NCI-H2196 (cell line): ENCODE measurements at regions not wholly inside any gene's neighbourhood (a gene's known extent, or its start where the extent isn't known, plus 50 kb on each side); places are given as distances from the start of the nearest gene placed in this dataset.
A peak's percentile ranks its signal among the peaks of the same experiment; 100 is the strongest.

Experiments used
- DNase-seq: peaks from one replicate; lab custom pipeline; 2025; ENCODE audit not compliant: unreplicated experiment; lab: John Stamatoyannopoulos, UW

DNA sequence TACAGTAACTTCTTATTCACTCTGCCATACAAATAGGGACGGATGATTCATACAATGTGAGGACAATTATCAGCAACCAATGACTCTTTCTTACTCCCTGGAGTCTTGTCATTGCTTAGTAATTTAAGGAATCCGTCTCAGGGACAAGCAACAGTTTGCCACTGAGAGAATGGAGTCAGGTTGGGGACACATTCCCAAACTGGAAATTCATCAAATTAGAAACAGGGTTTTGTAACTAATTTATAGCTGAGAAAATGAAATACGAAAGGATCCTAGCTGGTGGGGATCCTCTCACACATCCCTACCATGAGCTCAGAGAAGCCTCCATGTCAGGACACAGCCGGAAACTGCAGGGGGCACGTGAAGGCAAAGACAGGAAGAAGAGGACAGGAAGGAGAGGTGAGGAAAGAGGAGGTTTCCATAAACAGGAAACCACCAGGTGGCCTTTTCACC is 50.4 kb upstream of the KDR start:
- DNase-seq: no peak

- no peak for DNase-seq
Observed at GRCh38 chr4:55176497-55176896, 51.1 kb upstream of the KDR start.

- no peak for DNase-seq
Observed at GRCh38 chr4:55177461-55177860, 52.1 kb upstream of the KDR start.

DNA sequence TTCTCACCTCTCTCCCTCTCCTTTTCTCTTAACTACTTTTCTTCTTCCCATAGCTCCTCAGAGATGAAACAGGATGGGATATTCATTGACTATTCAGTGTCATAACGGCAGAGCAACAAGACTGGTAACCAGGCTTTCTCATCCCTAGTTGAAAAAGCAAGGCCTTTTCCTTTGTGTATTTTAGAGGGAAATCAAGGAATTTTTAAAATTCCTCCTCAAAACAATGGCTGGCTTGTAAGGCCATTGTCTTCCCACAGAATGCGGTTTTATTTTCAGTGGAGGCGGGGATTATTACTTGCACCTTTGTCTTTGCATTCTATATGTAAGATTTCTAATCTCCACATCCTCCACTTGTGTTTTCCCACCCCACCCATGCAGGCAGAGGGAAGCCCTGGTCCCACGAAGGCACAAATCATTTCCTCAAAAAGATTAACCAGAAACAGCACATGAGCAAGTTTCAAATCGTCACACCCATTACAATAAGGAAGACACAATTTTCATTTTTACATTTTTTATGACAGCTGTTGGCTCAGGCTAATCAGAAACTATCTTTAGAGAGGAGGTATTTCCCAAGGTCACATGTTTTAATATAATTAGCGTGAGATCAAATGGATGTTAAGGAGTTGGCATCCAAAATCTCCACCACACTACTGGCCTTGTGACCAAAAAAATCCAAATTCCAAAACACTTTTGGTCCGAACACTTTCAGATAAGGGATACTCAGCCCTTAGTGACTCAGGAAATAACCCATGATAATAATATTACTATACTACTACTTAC is 53.0 kb upstream of the KDR start:
- DNase-seq: no peak

DNA sequence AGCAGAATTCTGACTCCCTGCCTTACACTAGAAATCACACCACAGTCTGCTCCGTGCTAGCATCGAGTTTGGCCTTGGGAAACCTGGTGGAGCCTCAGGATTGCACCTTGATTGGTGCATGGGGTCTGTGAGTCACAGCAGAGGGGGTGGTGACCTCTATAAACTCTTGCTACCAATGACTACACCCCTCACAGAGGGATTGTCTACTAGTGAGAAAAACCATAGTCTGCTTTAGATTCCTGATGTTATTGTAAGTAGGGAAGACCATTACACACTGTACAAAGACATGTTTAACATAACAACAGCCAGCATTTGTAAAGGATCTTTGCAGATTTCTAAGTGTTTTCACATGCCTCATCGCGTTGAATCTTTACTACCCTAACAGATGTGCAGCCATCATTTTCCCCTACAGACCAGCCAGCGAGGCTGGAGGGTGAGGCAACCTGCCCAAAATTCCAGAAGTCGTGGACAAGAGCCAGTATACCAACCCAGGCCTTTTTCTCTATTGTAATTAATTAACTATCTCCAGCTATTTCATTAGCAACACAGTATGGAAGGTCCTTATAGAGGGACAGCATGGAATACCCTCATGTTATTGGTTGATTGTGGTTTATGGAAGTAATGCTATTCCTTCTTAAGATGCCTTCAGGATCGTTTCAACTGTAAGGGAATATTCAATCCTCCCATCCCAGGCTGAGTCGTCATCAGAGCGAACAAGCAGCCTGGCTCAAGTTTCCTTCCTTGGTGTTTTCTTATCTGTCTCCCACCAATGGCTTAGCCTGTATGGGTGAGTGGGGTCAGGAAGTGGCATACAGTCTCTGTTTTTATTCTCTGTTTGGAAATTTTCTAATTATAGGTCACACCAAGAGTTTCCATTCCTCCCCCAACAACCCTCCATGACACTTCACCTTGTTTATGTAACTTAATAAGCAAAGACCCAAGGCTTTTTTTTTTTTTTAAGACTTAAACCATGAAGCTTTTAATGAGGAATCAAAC is 55.9 kb upstream of the KDR start:
- DNase-seq: no peak

GRCh38 chr4:55183926-55184599 is 58.7 kb upstream of the KDR start:
- DNase-seq: no peak

- DNase-seq: peak; percentile 7
Observed at GRCh38 chr4:55184600-55185523, 59.5 kb upstream of the KDR start.

DNA sequence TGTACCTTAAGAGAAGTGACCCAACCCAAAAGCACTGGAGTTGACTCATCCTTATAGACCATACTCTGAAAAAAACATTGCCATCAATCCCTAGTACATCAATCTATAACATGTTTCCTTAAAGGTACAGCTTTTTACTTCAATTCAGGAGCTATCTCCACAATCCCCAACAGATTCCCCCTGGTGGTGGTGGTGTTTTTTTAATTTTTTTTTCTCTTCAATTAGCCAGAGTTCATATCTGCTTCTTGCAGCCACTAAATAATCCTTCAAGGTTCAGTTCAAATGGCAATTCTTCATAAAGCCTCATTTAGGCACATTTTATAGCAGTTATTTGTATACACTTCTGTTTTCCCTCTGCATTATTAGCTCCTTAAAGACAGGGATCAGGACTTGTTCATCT is 60.7 kb upstream of the KDR start:
- DNase-seq: no peak

DNA sequence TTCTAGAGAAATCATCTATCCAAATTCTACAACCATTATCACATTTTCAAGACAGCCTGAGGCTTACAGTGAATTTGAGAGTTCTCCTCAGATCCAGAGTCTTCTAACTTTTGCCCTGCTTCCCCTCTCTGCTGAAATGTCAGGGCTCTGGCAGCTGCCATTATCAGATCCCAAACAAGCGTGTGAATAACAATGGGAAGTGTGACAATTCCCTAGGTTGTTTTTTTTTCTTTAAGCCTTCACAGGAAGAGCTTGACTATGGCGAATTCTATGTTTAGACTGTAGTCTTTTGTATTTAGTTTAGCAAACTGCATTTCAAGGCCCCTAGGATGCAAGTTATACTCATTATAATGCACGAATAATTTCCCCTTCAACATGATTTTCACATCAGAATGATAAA is 61.3 kb upstream of the KDR start:
- DNase-seq: no peak

DNA sequence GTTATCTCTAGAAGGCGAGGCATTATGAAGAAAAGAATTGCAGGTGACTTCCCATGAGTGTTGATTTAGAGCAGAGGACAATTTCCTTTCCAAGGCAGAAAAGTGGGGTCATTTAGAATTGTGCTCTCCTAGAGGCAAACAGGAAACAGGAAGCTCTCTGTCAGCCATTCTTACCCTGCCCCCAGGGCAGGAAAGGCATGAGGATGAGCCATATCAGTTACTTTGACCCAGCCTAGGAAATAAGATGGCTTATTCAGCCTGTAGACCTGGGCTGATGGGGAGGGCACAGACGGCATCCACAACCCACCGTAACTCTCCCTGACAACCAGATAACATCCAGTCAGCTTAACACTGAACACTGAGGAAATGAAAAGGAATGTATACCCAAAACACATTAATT is 88.8 kb upstream of the KDR start:
- DNase-seq: no peak

DNA sequence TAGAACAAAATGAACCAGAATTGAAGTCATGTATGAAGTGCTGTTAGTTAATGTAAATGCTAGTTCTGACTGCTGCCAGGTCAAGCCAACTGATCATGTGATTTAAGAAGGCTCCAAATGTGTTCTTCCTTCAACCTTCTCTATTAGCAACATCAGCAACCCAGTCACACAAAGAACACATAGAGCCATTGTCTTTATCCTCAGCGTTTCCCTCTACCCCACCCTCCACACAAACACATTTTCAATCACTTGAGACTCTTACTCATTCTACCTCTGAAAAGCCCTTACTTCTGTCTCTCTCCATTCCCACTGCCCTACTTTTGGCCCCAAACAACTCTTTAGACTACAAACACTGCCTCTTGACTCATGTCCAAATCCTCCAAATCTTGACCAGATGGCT is 89.7 kb upstream of the KDR start:
- no peak for DNase-seq

GRCh38 chr4:55216863-55217635 is 91.7 kb upstream of the KDR start:
- no peak for DNase-seq

DNA sequence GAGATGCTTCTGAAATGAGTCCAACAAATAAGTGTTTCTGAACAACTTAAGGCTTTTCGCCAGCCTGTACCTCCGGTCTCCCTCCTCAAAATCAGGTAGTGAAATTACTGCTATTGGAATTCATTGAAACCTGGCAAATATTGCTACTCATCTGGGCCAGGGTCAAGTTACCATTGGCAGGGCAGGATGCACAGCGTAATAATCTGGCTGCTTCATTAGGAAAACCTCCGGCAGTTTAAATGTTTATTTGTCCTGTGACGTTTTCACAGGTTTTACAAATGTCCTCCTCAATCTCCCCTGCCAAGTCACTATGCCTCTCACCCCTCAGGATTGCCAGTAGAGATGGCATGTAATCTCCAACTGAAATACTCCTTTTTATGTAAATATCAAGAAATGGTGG is 92.6 kb upstream of the KDR start:
- DNase-seq: no peak

- DNase-seq: no peak
Observed at GRCh38 chr4:55237839-55238238, 108.2 kb upstream of the SRD5A3 start.

- DNase-seq: no peak
Observed at GRCh38 chr4:55238407-55238806, 107.6 kb upstream of the SRD5A3 start.

GRCh38 chr4:55241461-55241860 is 104.6 kb upstream of the SRD5A3 start:
- no peak for DNase-seq

- DNase-seq: no peak
Observed at GRCh38 chr4:55242506-55242905, 103.5 kb upstream of the SRD5A3 start.

DNA sequence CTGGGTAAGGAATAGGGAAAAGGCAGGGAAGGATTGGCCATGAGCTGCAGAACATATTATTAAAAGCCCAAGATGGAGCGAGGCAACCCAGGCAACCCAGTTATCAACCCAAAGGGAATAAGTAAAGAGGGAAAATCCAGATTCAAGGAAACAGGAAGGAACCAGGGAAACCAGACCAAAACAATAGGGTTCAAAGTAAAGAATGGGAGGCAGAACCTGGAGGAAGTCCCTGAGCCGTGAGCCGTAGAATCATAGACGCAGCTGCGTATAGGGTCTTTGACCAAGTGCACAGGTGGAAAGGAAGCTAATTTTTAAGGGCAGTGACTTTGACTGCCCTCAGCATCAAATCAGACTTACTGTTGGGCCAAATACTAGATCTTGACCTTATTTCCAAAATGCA is 98.5 kb upstream of the SRD5A3 start:
- no peak for DNase-seq

DNA sequence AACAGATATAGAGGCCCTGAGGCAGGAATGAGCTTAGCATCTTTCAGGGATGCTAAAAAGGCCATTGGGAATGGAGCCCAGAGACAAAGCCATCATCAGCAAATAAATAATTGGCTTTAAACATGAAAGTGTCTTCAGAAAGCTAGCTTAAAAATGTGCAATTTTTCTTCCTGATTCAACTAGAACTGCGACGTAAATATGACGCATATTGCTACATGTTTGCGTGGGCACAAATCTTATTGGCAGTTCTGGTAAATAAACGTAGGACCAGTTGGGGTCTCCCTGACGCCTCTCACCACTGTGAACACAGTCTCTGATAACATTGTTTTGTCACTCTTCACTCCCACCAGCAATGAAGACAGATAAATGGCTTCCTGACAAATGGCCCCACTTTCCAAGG is 97.3 kb upstream of the SRD5A3 start:
- no peak for DNase-seq

DNA sequence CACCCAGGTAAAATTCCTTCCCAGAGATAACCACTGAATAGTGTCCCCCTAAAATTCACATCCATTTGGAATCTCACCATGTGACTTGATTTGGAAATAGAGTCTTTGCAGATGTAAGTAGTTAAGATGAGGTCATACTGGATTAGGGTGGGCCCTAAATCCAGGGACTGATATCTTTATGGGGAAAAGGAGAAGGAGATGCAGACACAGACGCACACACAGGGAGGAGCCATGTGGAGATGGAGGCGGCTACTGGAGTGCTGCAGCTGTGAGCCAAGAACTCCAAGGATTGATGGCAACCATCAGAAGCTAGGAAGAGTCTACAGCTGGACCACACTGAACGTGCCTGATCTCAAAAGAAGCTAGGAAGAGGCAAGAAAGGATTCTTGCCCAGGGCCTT is 96.6 kb upstream of the SRD5A3 start:
- no peak for DNase-seq
